Central memory CD8-positive, alpha-beta T cell (primary cell): ENCODE measurements at regions not wholly inside any gene's neighbourhood (a gene's known extent, or its start where the extent isn't known, plus 50 kb on each side); places are given as distances from the start of the nearest gene placed in this dataset.

ENCODE experiments used
- ATAC-seq: fragments of 150-1000 bp; cut with Tn5 transposase; replicated peaks from 2 replicates; pipeline ENCODE4 v1.10.0; 2022; ENCODE audit warnings: mild to moderate bottlenecking, moderate FRiP score, moderate number of reproducible peaks; ENCODE audit not compliant: poor library complexity, severe bottlenecking; ENCODE audit errors: extremely low read depth
- DNase-seq, 2 donors: peaks; one replicate each; pipeline ENCODE4 v3.0.0; 2021; ENCODE audit warnings: low spot score in 2 of 2
- H3K27ac Mint-ChIP-seq: one replicate; pipeline ENCODE4 v1.8.0; 2022; ENCODE audit warnings: low read depth, mild to moderate bottlenecking, moderate library complexity, mixed read lengths
- H3K27me3 Mint-ChIP-seq: one replicate; pipeline ENCODE4 v1.8.0; 2022; ENCODE audit warnings: mixed read lengths
- H3K36me3 Mint-ChIP-seq: one replicate; pipeline ENCODE4 v1.8.0; 2022; ENCODE audit warnings: mild to moderate bottlenecking, moderate library complexity, mixed read lengths; ENCODE audit not compliant: insufficient read depth
- H3K4me1 Mint-ChIP-seq: one replicate; pipeline ENCODE4 v1.8.0; 2022; ENCODE audit warnings: mixed read lengths
- H3K4me3 Mint-ChIP-seq: one replicate; pipeline ENCODE4 v1.8.0; 2022; ENCODE audit warnings: mild to moderate bottlenecking, moderate library complexity, mixed read lengths
- H3K9me3 Mint-ChIP-seq: one replicate; pipeline ENCODE4 v1.8.0; 2022; ENCODE audit warnings: mixed read lengths

GRCh38 chr18:79629249-79629558 lies 50.4 kb upstream of the CTDP1 start:
- no peak for ATAC-seq
- no peak overlapping the region for H3K4me3 Mint-ChIP-seq

GRCh38 chr18:79629606-79630005 lies 50.0 kb upstream of the CTDP1 start:
- ATAC-seq (no peak), DNase-seq (no peak)
- H3K36me3 Mint-ChIP-seq = peaks cover 4% of the 10 kb centered on the region
- H3K27me3 Mint-ChIP-seq = peaks cover 41% of the 10 kb centered on the region
- no peaks in the 10 kb centered on the region for H3K4me1 Mint-ChIP-seq
- H3K27ac Mint-ChIP-seq = no peak overlapping the region
- H3K9me3 Mint-ChIP-seq = peaks cover 8% of the 10 kb centered on the region
- no peak overlapping the region for H3K4me3 Mint-ChIP-seq

More at GRCh38 chr18:79629249-79629558, 50.4 kb upstream of the CTDP1 start:
- Mint-ChIP-seq H3K27ac (peak overlapping the region; percentile 11), H3K9me3 (peaks cover 8% of the 10 kb centered on the region), H3K4me1 (no peaks in the 10 kb centered on the region), H3K36me3 (peaks cover 2% of the 10 kb centered on the region), H3K27me3 (peaks cover 44% of the 10 kb centered on the region)
- DNase-seq = no peak
